ENCODE measurements at regions not wholly inside any gene's neighbourhood (a gene's known extent, or its start where the extent isn't known, plus 50 kb on each side); places are given as distances from the start of the nearest gene placed in this dataset.

- no peak for DNase-seq (ENCODE audit: low spot score)
Measured at GRCh38 chr1:117678246-117678977, 72.6 kb downstream of the TENT5C start.

GRCh38 chr1:117679299-117679698, 73.5 kb downstream of the TENT5C start:
- DNase-seq (ENCODE audit: low spot score): no peak

- DNase-seq (ENCODE audit: low spot score): no peak
Measured at GRCh38 chr1:117679868-117680267, 74.0 kb downstream of the TENT5C start.

- DNase-seq (ENCODE audit: low spot score): no peak
Measured at GRCh38 chr1:117680316-117681002, 74.6 kb downstream of the TENT5C start.

- DNase-seq (ENCODE audit: low spot score): no peak
Measured at GRCh38 chr1:117681093-117681900, 75.4 kb downstream of the TENT5C start.

GRCh38 chr1:117681901-117682250, 76.0 kb downstream of the TENT5C start:
- no peak for DNase-seq (ENCODE audit: low spot score)

- no peak for DNase-seq (ENCODE audit: low spot score)
Measured at GRCh38 chr1:117682372-117682771, 76.5 kb downstream of the TENT5C start.

- DNase-seq (ENCODE audit: low spot score): peak; percentile 62
Measured at GRCh38 chr1:117683571-117684285, 77.9 kb downstream of the TENT5C start.

GRCh38 chr1:117685936-117686806, 80.3 kb downstream of the TENT5C start:
- no peak for DNase-seq (ENCODE audit: low spot score)

GRCh38 chr1:117686907-117687306, 81.1 kb downstream of the TENT5C start:
- peak; percentile 66 for DNase-seq (ENCODE audit: low spot score)

- no peak for DNase-seq (ENCODE audit: low spot score)
Measured at GRCh38 chr1:117689997-117690625, 84.3 kb downstream of the TENT5C start.

- DNase-seq (ENCODE audit: low spot score): no peak
Measured at GRCh38 chr1:117691942-117692341, 86.1 kb downstream of the TENT5C start.

GRCh38 chr1:117694543-117694942, 88.7 kb downstream of the TENT5C start:
- DNase-seq (ENCODE audit: low spot score): no peak

- DNase-seq (ENCODE audit: low spot score): peak; percentile 22
Measured at GRCh38 chr1:117695796-117696490, 90.1 kb downstream of the TENT5C start.

- DNase-seq (ENCODE audit: low spot score): no peak
Measured at GRCh38 chr1:117696561-117696960, 90.7 kb downstream of the TENT5C start.

- DNase-seq (ENCODE audit: low spot score): no peak
Measured at GRCh38 chr1:117697220-117697781, 91.5 kb downstream of the TENT5C start.

GRCh38 chr1:117698398-117699160, 92.7 kb downstream of the TENT5C start:
- DNase-seq (ENCODE audit: low spot score): no peak

GRCh38 chr1:117699953-117700352, 94.1 kb downstream of the TENT5C start:
- DNase-seq (ENCODE audit: low spot score): no peak

- peak; percentile 34 for DNase-seq (ENCODE audit: low spot score)
Measured at GRCh38 chr1:117702654-117703053, 96.8 kb downstream of the TENT5C start.
